Suppressor macrophage (primary cell): ENCODE measurements at regions not wholly inside any gene's neighbourhood (a gene's known extent, or its start where the extent isn't known, plus 50 kb on each side); places are given as distances from the start of the nearest gene placed in this dataset.

Experiments
- DNase-seq, 4 experiments: peaks; one replicate each; pipeline ENCODE4 v3.0.0-alpha.2; 2020 to 2022

DNA sequence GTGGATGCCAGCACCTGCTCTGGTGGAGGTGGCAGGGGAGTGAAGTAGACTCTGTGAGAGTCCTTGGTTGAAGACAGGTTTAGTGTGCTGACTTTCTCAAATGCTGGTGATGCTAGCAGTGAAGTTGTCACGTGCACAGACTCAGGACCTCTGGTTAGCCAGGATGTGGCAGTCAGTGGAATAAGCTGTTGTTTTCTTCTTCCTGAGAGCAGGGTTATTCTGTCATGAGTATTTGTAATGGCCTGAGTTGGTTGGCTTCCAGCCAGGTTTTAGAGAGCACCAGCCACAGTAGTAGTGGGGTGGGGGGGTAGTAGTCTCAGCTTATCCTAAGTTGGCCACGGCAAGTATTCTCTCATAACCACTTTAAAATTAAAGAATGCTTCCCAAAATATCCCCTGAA is 169.7 kb upstream of the FOXN2 start:
- peak in 1 of 4 experiments; percentile 26 for DNase-seq

DNA sequence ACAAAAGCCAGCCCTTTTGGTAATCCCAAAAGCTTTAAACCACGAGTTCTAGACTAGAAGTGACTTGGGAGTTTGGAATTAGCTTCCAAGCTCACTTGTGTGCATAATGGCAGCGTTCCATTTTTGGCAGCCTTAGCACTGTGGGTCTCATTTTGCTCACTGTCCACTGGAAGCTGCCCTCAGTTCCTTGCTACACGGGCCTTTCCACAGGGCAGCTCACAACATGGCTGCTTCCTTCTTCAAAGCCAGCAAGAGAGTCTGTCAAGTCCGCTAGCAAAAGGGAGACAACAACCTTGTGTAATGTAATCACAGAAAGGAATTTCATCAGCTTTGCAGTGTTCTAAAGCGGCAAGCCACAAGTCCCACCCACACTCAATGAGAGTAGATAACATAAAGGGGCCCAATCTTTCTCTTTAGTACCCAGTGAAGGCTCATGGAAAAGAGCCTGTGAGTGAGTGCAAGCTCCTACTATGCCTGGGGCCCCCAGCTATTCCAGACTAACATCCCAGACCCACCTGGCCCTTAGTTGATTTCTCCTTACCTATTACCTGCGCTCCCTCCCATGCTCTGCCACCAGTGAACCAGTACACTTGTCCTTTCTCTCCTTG is 168.5 kb upstream of the FOXN2 start:
- peak; percentile 28 to 76 (median 68) for DNase-seq

DNA sequence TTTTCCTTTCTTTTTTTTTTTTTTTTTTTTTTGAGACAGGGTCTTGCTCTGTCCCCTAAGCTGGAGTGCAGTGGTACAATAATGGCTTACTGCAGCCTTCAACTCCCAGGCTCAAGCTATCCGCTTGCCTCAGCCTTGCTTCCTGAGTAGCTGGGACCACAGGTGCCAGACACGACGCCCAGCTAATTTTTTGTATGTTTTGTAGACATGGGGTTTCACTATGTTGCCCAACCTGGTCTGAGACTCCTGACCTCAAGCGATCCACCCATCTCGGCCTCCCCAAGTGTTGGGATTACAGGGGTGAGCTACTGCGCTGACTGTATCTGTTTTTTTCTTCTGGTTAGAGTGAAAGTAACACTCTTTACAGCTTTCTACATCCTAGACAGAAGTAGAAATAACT is 167.9 kb upstream of the FOXN2 start:
- DNase-seq: peak in 2 of 4 experiments; percentile 11 to 27

DNA sequence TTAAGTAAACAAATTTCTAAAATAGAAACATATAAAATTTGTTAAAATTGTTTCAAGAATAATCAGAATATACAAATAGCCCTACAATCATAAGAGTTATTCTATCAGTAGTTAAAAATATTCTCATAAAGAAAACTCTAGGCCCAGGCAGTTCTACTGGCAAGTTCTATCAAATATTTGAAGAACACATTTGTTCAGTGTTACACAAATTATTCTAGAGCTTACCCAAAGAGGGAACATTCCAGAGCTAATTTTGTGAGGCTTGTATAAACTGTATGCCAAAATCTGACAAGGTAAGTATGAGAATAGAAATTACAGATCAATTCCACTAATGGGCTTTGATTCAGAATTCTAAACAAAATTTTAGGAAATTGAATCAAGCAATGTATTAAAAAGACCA is 166.8 kb upstream of the FOXN2 start:
- no peak for DNase-seq

DNA sequence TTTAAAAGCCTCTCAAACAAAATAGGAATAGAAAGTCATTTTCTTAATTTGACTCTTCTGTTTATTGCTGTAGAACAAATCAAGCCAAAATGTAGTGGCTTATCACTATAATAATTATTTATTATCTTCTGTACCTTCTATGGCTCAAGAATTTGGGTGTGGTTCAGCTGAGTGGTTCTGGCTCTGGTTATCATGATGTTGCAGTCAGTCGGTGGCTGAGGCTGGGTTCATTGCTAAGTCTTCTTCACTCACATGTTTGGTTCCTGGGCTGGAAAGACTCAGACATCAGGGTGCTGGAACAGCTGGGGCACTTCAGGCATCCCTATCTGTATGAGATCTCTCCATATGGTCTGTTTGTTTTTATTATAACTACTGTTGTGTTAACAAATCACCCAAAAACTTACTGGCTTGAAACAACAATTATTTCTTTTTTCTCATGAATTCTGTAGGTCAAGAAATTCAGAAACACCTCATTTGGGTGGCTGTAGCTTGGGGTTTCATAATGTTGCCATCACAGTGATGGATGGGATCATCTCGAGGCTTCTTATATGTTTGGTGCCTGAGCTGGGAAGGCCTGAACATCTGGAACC is 165.5 kb upstream of the FOXN2 start:
- no peak for DNase-seq

DNA sequence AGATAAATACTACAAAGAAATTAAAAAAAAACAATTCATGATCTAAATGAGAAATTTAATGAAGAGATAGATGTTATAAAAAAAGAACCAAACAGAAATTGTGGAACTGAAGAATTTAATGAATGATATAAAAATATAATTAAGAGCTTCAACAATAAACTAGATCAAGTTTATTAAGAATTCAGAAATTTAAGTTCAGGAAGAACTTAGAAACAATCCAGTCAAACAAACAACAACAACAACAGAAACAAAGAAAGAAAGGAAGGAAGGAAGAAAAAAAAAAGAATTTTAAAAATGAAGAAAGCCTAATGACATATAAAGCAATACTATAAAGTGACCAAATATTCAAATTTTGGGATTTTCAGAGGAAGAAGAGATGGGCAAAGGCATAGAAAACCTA is 157.3 kb upstream of the FOXN2 start:
- DNase-seq: no peak

GRCh38 chr2:48161628-48162027 is 152.9 kb upstream of the FOXN2 start:
- no peak for DNase-seq

- DNase-seq: no peak
Observed at GRCh38 chr2:48162742-48163141, 151.7 kb upstream of the FOXN2 start.

DNA sequence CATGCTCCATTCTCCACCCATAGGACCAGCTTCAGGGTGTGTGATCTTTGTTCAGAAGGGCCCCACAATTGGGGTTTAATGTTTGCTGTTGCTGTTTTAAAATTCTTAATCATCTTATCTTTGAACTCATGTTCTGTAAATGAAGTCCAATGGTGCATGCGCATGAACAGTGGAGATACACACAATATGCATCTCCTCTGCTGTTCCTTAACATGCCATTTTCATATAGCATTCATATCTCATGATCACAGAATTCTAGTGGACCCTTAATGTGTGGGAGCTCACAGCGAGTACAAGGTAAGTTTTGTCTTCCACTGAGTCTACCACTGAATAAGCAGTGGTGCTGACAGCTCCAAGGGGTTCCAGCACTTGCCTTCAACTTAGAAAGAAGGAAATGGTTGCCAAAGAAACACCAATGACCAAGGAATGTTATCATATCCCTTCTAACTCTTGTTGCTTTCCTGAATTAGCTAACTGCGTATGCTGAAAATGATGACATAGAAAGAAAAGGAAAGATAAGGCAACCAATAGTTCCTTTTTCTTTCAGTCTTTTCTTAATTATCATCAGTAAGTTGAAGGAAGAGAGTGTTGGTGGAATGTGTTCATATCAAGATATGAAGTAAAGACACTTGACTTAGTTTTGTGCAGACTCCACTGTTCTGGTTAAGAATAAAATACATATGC is 149.3 kb upstream of the FOXN2 start:
- DNase-seq: peak in 1 of 4 experiments; percentile 40

GRCh38 chr2:48169141-48169592 is 145.3 kb upstream of the FOXN2 start:
- peak; percentile 55 to 86 (median 79) for DNase-seq

GRCh38 chr2:48170281-48170680 is 144.2 kb upstream of the FOXN2 start:
- DNase-seq: peak in 3 of 4 experiments; percentile 31 to 53 (median 49)

DNA sequence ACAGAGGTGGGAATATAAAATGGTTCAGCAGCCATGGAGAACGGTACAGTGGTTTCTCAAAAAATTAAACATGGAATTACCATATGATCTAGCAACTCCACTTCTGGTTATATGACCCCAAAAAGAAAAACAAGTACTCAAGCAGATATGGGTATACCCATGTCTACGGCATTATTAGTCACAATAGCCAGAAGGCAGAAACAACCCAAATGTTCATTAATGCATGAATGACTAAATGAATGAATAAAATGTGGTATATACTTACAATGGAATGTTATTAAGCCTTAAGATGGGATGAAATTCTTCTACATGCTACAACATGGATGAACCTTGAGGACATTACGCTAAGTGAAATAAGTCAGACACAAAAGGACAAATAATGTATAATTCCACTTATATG is 141.3 kb upstream of the FOXN2 start:
- DNase-seq: no peak

DNA sequence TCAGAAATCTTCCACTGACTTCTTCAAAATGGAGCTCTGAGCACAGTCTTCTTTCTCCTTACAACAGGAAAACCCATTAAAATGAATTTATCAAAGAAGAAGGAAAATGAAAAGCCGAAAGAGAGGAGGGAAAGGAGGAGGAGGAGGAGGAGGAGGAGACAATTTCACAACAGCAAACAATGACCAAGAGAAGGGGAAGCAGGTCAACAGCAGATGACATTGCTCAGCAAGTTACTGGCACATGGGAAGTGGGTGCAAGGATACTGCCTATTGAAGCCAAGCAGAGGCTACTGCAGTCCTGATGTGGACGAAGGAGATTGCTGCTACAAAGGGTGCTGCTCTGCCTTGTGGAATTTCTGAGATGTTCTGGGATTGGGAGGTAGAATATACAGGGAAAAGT is 140.0 kb upstream of the FOXN2 start:
- peak; percentile 46 to 81 (median 76) for DNase-seq

DNA sequence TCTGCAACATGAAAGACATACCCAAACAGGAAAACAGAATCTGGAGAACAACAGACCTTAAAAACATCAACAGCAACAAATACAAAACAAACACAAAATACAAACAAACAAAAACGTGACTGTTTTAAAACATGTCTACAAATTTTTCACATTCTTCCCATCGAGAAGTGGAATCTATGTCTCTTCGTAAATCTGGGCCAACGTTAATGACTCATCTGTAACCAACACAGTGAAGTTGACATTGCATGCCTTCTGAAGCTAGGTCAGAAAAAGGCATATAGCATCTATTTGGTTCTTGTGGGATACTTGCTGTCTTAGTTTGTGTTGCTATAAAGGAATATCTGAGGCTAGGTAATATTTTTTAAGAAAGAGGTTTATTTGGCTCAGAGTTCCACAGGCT is 139.2 kb upstream of the FOXN2 start:
- DNase-seq: peak; percentile 22 to 52 (median 40)

GRCh38 chr2:48175656-48176055 is 138.8 kb upstream of the FOXN2 start:
- no peak for DNase-seq

GRCh38 chr2:48176876-48177275 is 137.6 kb upstream of the FOXN2 start:
- no peak for DNase-seq

- DNase-seq: no peak
Observed at GRCh38 chr2:48178611-48179010, 135.9 kb upstream of the FOXN2 start.

GRCh38 chr2:48180557-48180956 is 133.9 kb upstream of the FOXN2 start:
- peak in 1 of 4 experiments; percentile 13 for DNase-seq

DNA sequence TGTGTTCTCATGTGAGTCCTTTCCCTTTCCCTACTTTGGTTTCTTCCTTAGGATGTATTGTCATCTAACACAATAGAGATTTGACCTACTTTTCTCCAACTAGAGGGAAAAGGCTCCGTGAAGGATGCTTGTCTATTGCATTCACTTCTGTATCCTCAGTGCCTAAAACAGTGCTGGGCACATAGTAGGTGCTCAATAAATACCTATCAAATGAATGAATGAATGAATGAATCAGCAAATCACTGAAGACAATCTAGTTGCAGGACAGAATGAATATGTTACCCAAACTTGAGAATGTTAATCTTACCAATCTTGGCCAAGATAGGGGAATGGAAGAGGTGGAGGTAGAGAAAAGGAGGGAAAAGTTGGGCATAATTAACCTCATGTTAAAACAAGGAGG is 131.2 kb upstream of the FOXN2 start:
- no peak for DNase-seq

GRCh38 chr2:48183991-48184390 is 130.5 kb upstream of the FOXN2 start:
- no peak for DNase-seq

DNA sequence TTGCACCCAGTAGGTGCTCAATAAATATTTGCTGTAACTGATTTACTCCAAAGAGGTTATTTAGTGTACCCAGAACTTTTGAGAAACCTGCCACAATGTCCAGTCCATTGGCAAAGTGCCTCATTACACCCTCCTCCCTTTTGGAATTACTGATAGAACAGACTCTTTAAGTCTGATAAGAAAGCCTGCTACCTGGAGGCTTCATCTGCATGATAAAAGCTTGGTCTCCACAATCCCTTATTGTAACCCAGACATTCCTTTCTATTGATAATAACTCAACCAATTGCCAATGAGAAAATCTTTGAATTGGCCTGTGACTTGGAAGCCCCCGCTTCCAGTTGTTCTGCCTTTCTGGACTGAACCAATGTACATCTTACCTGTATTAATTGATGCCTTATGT is 127.0 kb upstream of the FOXN2 start:
- no peak for DNase-seq

DNA sequence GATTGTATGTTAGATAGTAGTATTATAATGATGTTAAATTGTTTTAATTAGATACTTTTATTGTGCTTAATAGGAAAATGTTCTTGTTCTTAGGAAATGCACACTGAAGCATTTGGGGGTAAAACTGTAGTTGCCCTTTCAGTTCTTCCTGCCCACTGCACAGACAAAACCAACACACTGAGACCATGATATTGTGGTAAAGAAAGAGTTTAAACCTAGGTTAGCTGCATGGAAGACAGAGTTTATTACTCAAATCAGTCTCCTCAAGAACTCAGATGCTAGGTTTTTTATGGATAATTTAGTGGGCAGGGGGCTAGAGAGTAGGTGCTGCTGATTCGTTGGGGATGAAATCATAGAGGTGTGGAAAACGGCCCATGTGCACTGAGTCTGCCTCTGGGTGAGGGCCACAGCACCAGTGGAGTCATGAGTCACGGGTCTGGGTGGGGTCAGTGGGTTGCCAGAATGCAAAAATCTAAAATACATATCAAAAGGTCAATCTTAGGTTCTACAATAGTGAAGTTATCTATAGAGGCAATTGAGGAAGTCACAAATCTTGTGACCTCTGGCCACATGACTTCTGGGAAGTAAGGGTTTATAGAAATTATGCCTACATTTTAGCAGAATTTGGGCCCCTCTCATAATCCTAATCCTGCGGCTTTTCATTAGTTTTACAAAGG is 124.8 kb upstream of the FOXN2 start:
- peak; percentile 65 to 86 (median 74) for DNase-seq

DNA sequence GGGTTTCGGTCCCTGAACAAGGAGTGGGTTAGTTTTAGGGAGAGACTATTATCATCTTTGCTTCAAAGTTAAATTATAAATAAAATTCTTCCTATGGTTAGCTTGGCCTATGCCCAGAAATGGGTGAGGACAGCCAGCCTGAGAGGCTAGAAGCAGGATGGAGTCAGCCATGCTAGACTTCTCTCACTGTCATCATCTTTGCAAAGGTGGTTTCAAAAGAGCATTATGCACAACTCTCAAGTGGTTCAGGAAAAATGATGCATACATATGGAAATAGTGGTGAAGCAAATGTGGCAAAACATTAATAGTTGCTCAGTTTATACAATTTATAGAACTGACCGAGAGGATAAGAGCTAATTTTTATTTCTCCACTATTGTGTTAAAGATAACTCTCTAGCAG is 124.3 kb upstream of the FOXN2 start:
- DNase-seq: peak in 2 of 4 experiments; percentile 23 to 47
